Epithelial cell of esophagus (primary cell): ENCODE measurements at regions not wholly inside any gene's neighbourhood (a gene's known extent, or its start where the extent isn't known, plus 50 kb on each side); places are given as distances from the start of the nearest gene placed in this dataset.

Experiments
- DNase-seq: peaks from one replicate; pipeline ENCODE4 v3.0.0; 2010; ENCODE audit warnings: low read depth
- H3K4me3 ChIP-seq: 2 replicates; pipeline ENCODE4 v1.5.1; 2011; ENCODE audit warnings: mild to moderate bottlenecking, low read length, control low read depth
- CTCF ChIP-seq: IDR thresholded peaks from 2 replicates; pipeline ENCODE4 v1.5.1; 2011; ENCODE audit warnings: low read depth, mild to moderate bottlenecking, low read length, control low read depth, inconsistent platforms; ENCODE audit not compliant: insufficient read depth; ENCODE audit errors: missing control alignments

GRCh38 chr5:82334085-82334692 lies 56.0 kb upstream of the RPS23 start:
- H3K4me3 ChIP-seq, result no peak overlapping the region
- TF ChIP-seq CTCF, result no peak
- DNase-seq, result no peak

GRCh38 chr5:82332886-82333615 lies 54.9 kb upstream of the RPS23 start:
- no peak for TF ChIP-seq CTCF
- no peak for DNase-seq
- no peak overlapping the region for H3K4me3 ChIP-seq

- no peak for TF ChIP-seq CTCF
- no peak overlapping the region for H3K4me3 ChIP-seq
- DNase-seq, result no peak
Measured at GRCh38 chr5:82332064-82332855, 54.1 kb upstream of the RPS23 start.

- DNase-seq, result no peak
- H3K4me3 ChIP-seq, result no peak overlapping the region
- TF ChIP-seq CTCF, result no peak
Measured at GRCh38 chr5:82331557-82331956, 53.4 kb upstream of the RPS23 start.

GRCh38 chr5:82330530-82331270 lies 52.5 kb upstream of the RPS23 start:
- DNase-seq, result no peak
- TF ChIP-seq CTCF, result no peak
- no peak overlapping the region for H3K4me3 ChIP-seq

GRCh38 chr5:82329393-82329792 lies 51.2 kb upstream of the RPS23 start:
- no peak overlapping the region for H3K4me3 ChIP-seq
- no peak for TF ChIP-seq CTCF

More at GRCh38 chr5:82329393-82329792, 51.2 kb upstream of the RPS23 start:
- no peak for DNase-seq
